Transverse colon (tissue), 4 donors: ENCODE measurements at regions not wholly inside any gene's neighbourhood (a gene's known extent, or its start where the extent isn't known, plus 50 kb on each side); places are given as distances from the start of the nearest gene placed in this dataset.

Experiments used
- CTCF ChIP-seq, 5 experiments: fragments of 200-600 bp in 3 of 5; fragments of 450-650 bp in 2 of 5; sonication (generic) in 3 of 5; IDR thresholded peaks; 1 replicate in 2 of 5; 2 replicates in 3 of 5; pipeline ENCODE4 v1.5.1; 2016 to 2017; ENCODE audit warnings: antibody characterized with exemption in 5 of 5, inconsistent platforms in 3 of 5, mild to moderate bottlenecking in 2 of 5, moderate library complexity in 1 of 5
- POLR2A ChIP-seq: fragments of 450-650 bp; IDR thresholded peaks from one replicate; pipeline ENCODE4 v1.6.1; 2016; ENCODE audit warnings: antibody characterized with exemption, mild to moderate bottlenecking, moderate library complexity
- POLR2AphosphoS5 ChIP-seq, 3 donors: sonication (generic); formaldehyde crosslinking; IDR thresholded peaks; one replicate each; pipeline ENCODE4 v1.6.1; 2016; ENCODE audit warnings: antibody characterized with exemption in 3 of 3

GRCh38 chr12:61713121-61713520, 547.1 kb upstream of the USP15 start:
- no peak for TF ChIP-seq POLR2A
- no peak for TF ChIP-seq CTCF (IDR thresholded peaks at IDR 0.05)
- TF ChIP-seq POLR2AphosphoS5 (IDR thresholded peaks at IDR 0.05) = no peak
